HG03457 (cell line): ENCODE measurements at regions not wholly inside any gene's neighbourhood (a gene's known extent, or its start where the extent isn't known, plus 50 kb on each side); places are given as distances from the start of the nearest gene placed in this dataset.

ENCODE experiments used
- ATAC-seq: cut with Tn5 transposase; IDR thresholded peaks from one replicate; pipeline ENCODE4 v1.9.1; 2021; ENCODE audit warnings: moderate number of reproducible peaks; ENCODE audit not compliant: unreplicated experiment

DNA sequence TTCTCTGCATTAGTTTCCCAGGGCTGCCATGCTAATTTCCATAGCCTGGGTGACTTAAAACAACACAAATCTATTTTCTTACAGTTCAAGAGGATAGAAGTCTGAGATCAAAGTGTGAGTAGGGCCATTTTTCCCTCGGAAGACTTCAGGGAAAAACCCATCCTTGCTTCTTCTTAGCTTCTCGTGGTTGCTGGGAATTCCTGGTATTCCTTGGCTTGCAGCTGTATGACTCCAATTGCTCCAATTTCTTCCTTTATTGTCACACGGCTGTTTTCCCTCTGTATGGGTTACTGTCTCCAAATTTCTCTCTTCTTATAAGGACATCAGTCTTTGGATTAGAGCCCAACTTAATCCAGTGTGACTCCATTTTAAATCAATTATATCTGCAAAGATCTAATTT is 128.4 kb upstream of the JAG1 start:
- no peak for ATAC-seq

DNA sequence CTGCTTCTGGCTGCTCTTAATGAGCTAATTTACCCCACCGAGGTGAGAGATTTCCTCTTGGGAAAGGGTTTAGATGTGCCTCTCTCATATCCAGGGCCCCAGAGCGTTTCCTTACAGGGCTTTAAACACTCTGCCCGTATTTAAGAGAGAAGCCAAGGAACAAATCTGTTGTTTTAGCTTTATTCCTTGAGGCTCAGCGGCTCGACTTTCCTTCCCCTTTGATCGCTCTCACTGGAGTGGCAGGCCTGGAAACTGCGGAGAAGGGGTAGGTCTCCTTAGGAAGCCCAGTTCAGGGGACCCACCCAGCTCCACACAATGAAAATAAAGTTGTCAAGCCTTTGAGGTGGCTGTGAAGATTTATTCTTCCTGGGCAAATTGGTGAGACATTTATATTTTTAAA is 132.0 kb upstream of the JAG1 start:
- ATAC-seq, result no peak

DNA sequence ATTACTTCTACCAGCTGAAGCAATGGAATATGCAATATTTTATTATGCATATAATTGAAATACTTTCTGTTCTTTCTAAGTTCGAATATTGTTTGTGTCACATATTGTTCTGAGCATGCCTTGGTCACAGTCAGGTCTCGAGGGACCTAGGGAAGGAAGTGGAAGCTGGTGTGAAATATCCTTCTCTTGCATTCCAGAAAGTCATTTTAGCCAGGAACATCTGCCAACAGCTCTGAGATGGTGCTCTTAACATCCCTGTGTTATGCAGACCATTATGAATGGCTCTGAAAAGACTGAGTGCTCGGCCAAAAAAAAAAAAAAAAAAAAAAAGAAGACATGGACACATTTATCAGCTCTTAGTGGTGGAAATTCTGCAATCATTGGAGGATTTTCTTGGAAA is 132.7 kb upstream of the JAG1 start:
- no peak for ATAC-seq

DNA sequence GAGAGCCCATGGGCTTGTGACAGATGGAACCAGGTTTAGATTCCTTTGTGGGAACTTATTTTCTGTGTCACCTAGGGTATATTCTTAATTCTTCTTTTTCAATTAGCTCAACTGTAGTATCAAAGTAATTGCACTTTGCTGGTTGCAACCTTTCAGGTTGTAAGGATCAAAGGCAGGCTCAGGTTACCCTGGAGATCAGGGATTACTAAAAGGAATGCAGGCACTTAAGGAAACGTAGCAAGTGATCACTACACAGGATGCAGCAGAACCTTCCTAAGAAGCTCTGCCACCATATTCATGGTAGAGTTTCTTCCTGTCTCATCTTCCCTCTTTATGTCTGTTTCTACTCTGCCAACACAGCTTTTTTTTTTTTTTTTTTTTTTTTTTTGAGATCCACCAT is 133.2 kb upstream of the JAG1 start:
- no peak for ATAC-seq

DNA sequence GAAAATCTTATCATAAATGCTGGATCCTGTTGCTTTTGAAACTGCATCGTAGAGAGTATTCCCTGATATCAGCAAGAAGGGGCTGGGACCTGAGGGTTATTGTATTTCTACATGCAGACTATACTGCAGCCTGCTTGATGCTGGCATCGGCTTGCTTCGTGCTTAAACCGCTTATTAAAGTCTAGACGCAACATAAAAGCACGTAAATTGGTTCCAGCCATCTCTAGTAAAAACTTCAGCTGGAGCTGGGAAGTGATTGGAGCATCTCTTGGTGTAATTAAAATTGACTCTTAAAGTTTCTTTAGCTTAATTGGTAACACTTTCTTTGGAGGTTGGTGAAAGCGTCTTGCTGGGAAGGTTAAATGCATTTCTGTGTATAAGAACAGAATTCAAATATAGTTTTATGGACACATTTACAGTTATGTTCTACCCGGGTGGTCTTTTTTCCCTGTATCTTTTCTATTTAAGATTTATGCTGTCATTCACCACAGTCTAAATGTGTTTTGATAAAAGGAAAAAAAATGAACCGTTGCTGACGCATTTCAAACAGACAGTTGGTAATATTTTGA is 139.0 kb upstream of the JAG1 start:
- no peak for ATAC-seq

DNA sequence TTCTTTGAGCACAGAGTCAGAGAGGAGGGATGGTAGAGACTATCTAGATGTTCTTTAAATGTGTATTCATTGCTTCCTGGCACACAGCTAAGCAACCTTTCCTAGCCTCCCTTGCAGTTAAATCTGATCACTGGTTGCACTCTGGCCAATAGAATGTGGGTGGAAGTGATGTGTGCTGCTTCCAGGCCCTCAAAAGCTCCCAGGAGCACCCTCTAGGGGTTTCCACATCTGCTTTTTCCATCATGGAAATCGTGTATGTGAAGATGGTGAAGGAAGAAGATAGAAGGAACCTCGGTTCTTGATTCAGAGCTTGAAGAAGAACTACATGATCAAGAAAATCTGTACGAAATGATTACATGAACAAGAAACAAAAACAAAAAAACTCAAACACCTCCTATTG is 149.8 kb upstream of the JAG1 start:
- ATAC-seq, result no peak

DNA sequence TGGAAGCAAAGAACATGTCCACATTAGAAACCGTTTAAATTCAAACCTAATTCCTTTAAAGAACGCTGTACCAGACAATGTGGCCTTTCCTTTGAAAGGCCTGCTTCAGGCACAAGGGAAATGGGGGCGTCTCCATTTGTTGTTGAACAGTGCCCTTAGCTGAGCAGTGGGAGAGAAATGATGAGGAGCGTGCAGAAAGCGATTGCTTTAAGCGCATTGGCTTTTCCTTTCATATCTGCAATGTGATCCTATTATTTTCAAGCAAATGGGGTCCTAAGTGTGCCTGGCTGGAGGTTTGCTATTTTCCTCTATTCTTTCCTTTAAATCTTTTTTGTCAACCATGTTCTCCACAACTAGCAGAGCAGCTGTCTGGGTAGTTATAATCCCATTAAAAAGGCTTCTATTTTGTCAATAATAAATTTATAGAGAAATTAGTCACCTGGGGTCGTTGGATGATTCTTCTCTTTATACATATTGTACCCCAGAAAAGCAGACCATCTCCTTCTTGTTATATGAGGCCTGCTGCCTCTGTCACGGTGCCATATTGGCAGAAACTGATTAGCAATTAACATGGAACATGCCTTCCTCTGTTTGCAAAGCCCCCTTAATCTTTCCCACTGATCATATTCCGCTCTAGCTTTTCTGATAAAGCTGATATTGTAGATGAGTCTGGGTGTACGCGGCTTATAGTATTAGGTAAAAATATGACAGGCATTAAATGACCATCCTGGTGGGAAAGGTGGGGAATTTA is 151.1 kb upstream of the JAG1 start:
- no peak for ATAC-seq

DNA sequence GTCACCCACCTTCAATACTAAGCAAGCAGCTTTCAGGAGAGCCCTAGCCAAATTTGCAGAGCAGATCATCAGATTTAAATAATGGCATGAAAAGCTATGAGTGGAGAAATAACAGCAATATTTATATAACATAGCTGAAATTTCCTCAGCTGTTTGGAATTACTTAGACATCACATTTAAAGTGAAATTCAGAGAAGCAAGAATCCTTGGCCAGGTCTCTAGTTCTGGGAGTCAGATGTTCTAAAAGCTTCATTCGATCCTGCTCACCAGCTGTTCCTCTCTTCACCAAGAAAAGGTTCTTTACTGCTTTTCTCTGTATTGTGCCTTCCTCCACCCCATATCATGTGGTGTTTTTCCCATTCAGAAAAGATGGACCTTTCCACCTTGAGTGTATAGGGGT is 152.3 kb upstream of the JAG1 start:
- ATAC-seq, result no peak

DNA sequence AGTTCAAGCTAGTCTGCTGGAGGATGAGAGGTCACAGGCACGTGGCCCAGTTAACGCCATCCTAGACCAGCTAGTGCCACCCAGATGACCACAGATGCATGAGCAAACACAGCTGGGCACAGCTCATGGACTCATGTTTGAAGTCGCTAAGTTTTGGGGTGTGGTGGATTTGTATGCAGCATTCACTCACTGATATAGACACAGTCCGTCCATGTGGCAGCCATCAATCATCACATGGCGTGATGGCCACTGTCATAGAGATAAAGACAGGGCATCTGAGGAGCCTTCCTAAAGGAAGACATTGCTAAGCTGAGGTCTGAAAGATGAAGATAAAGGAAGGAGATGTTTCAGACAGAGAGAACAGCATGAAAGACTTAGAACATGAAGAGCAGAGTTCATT is 154.4 kb upstream of the JAG1 start:
- ATAC-seq, result no peak

DNA sequence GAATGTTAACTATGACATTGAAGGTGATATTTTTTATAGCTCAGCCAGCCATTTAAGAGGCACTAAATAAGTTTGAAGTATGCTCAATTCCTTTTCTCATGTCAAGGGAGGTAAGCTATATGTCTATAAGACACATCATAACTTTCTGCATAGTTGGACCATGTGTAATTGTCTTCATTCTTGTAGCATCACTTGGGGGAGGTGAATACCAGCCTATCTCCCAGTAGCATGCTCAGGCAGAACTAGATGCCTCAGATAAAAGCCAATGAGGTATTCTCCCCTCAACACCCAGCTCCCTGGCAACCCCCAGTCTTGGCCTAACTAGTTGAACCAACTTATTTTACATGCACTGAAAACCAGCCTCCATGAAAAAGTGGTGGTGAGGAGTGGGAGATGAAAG is 158.3 kb upstream of the JAG1 start:
- no peak for ATAC-seq

DNA sequence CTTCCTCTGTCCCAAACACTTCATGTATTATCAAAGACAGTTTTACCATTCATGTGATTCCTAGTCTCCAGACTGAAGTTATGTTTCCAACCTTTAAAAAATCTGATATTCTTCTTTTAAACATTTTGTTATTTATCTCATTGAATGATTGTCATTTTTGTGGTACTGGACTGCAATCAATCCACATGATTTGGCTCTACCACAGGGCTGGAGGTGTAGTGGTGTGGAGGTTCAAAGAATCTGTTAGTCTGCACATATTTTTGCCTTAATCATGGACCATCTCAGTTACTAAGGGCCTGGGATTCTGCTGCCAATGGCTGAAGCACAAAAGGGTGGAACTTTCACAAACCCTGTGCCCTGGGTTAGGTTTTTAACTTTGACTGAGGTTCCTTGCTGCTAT is 164.1 kb upstream of the JAG1 start:
- no peak for ATAC-seq

DNA sequence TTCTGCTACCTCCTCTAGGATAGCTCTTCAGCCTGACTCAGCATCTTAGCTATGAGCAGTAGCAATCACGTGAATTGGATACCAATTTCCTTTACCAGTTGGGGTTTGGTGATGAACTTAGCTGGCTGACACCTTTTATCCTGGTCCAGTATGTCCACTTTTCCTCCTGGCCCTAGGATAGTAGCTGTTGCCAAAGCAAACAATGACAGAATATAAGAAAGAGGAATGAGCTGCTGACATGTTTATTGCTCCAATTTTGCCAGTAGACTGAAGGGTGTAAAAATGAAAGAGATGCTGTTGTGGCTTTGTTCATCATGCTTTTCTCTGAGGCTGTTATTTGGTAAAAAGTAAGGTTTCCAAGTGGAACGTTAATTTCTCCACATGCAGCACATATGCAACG is 168.3 kb upstream of the JAG1 start:
- ATAC-seq, result no peak

DNA sequence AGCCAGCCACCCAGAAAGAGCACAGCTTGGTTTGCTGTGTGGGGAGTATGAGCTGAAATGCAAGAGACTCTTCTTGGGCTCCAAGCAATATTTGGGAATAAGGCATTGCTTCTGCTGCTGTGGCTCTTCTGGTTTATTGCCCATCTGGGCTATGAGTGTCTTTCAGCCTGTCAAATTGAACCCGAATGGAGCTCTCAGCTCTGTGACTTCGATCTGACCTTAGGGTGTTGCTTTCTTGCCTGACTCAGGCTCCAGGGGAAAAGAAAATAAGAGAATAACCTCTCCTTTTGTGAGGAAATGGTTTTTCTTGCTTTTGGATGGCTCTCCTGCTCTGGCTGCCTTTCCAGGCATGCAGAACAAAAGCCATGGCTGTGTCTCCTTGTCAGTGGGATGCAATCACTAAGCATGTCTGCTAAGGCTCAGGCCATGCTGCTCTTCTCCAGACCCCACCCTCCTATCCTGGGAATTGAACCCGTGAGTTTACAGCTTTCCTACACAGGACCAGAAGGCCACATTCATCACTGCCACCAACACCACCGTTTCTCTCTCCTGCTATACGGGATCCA is 169.4 kb upstream of the JAG1 start:
- no peak for ATAC-seq

DNA sequence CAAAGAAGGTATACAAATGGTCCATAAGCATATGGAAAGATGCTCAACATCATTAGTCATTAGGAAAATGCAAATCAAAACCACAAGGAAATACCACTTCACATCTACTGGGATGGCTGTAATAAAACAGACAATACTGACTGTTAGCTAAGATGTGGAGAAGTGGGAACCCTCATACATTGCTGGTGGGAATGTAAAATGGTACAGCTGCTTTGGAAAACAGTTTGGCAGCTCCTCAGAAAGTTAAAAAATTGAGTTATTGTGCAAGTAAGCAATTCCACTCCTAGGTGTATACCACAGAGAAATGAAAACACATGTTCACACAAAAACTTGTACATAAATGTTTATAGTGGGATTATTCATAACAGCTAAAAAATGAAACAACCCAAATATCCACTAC is 173.0 kb upstream of the JAG1 start:
- no peak for ATAC-seq

DNA sequence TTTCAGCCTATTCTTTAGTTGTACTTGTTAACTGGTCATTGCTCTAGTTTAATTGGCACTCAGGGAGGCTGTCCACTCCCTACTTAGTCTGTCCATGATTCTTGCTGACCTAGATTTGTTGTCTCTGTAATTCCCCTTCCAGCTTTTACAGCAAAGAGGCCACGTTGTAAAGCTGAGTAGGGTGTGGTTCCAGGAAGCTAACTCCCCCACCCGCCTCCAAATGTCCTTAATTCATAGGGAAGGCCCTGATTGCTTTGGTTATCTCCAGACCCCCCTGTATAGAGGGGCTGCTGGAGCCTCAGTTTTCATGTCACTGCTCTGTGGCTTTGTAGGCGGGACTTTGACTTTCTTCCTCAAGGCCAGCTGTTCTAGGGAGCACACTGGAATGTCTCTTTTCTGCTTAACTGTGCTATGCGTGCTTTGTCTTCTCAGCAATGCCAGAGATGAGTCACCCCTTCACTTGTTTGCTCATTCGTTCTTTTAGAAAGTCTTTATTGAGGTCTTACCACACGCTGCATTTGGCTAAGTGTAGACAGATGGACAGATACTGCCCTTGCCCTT is 175.1 kb upstream of the JAG1 start:
- no peak for ATAC-seq

DNA sequence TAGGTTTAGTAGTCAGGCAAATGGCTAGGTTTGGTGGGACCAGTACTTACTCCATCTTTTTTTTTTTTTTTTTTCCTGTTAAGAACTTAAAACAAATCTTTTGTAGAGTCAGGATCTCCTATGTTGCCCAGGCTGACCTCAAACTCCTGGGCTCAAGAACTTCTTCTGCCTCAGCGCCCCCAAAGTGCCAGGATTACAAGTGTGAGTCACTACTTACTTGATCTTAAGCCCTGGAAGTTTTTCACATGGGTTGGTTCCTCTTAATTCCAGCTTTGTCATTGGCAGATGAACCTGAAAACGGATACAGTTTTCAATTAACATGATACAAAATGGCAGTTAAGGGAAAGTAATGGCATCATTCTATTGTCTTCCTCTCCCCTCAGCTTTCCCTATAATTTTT is 179.4 kb upstream of the JAG1 start:
- ATAC-seq, result no peak

DNA sequence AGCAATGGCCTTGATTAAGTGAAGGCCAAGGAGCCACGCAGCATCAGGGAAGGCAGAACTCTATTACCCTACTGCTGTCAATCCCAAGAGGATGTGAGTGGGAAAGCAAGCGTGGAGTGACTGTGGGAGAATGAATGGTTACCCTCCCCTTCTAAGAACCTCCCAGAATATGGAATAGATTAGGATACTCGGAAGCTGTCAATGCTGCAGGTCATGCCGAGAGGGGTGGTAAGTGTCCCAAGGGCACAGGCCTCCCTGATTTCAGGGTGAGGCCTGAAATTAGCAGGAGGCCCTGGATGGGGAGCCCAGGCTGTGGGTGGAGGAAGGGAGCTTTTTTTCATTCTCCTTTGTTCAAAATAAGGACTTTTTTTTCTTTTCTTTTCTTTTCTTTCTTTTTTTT is 179.9 kb upstream of the JAG1 start:
- no peak for ATAC-seq

DNA sequence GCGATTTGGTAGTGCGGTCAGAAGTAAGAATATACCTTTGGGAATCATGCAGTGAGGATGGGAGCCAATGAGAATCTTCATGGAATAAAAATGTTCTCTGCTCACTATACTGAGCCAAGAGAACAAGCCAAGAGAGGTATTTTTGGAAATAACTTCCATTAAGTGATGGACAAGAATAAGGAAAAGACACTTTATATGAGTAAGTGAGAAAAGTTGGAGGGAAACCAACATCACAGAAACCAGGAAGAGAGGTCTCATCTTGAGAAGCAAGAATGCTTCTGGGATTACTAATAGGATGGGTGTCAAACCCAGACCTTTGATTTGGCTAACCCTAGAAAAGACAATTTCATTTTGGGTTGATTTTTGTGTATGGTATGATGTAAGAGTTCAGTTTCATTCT is 181.2 kb upstream of the JAG1 start:
- ATAC-seq, result no peak

DNA sequence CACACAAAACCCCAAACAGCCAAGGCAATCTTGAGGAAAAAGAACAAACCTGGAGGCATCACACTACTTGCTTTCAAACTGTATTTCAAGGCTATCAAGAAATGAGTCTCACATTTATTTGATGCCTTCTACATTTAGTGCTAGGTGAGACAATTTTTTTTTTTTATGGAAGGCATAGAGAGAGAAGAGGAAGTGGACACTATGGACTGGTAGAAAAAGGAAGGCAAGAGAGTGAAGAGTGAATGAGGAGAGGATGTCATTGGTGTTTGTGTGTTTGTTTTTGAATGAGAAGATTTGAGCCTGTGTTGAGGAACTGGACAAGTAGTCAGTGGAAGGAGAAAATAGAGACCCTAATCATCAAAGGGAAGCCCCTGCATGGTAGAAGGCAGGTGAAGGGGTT is 182.0 kb upstream of the JAG1 start:
- no peak for ATAC-seq

DNA sequence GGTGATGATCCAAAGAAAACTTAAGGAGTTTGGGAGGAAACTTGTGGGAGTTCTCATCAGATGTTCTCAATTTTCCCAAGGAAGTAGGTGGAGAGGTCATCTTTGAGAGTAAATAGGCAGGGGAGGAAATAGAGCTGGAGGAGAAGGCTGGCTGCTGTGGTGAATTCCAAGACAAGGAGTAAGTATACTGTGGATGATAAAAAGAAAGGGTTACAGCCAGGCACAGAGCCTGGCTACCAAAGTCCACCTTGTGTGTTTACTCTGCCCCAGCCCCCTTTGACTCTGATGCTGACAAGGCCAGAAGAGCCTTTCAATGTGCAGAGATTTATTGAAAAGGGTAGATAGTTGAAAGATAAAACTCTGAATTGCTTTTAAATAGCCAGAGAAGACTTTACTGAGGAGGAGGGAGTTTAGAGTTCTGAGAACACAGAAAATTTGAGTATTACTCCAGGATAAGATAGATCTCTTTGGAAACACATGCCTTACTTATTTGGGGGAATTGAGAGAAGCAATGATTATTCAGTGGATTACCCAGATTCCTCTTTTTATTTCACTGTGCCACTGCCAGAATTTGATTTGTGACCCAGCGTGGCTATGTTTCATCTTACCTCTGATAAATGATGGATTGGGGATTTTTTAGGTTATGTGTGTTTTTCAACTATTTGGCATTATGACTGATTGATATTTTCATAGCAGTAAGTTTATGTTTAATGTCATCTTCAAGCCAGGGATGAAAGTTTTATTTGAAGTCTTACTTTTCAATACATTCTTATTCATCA is 182.6 kb upstream of the JAG1 start:
- ATAC-seq, result no peak

DNA sequence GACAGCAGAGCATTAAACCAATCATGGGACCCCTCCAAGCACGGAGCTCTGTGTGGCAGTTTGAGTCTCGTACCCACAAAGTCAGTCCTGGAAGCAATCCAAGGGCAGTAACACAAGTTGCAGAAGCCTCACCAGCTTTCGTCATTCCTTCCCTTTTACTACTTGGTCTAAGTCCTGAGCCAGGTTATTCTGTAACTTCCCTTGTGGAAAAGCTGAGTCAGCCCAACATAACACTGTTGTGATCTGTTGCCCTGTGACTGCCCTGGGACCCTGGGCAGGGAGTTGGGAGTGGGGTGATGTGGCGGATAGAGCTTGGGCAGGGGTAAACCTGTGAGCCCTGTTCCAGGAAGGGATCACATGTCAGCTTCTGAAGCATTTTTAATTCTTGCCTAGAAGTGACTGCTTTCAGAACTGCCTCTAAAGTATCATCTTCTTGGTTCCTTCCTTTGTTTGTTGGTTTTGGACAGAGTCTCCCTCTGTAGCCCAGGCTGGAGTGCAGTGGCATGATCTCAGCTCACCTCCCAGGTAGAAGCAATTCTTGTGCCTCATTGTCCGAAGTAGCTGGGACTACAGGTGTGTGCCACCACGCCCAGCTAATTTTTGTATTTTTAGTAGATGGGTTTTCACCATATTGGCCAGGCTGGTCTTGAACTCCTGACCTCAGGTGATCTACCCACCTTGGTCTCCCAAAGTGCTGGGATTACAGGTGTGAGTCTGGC is 183.7 kb upstream of the JAG1 start:
- ATAC-seq, result no peak
